Stimulated activated CD8-positive, alpha-beta memory T cell treated with anti-CD3 and anti-CD28 coated beads, Interleukin-4, amount 100 ng/mL, for 48 hours (primary cell): ENCODE measurements at regions not wholly inside any gene's neighbourhood (a gene's known extent, or its start where the extent isn't known, plus 50 kb on each side); places are given as distances from the start of the nearest gene placed in this dataset.
"Not testable (repeated sequence)": the region's sequence is repeated elsewhere in the genome, so short reads cannot be mapped to it uniquely, and the experiment has no call there.

Source experiments
- DNase-seq: peaks from one replicate; pipeline ENCODE4 v3.0.0-alpha.2; 2020

DNA sequence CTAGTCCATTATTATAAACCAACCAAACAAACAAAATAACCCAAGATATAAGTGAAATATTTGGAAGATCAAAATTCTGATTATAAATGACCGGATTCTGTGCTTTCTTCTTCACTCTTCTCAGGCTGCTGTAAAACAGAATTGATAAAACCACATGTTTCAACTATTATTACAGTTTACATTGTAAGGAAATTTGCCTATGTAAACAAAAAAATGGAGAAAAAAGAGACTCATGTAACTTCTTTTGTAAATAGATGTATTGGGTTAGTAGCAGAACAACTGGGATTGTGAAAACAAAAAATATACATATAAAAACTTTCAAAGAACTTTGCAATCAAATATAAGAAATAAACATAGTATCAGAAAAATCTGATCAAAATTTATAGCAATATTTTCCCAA, 295.2 kb upstream of the CCDC179 start:
- no peak for DNase-seq

DNA sequence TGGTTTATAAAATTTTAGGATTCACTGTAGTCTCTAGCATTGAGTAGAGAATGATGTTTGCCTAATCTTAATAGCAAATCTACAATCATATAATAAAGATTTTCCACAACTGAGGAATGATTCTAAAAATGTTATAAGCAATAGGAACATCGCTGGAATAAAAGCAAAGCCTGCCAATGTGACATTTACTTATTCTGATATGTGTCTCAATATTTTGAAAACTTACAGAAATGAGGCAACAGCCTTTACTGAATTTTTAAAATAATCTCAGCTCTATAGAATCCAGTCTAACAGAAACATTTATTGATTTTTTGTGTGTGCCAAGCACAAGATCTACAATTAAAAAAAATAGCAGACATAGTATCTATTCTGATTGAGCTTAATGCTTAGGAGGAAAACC, 303.7 kb upstream of the CCDC179 start:
- no peak for DNase-seq

DNA sequence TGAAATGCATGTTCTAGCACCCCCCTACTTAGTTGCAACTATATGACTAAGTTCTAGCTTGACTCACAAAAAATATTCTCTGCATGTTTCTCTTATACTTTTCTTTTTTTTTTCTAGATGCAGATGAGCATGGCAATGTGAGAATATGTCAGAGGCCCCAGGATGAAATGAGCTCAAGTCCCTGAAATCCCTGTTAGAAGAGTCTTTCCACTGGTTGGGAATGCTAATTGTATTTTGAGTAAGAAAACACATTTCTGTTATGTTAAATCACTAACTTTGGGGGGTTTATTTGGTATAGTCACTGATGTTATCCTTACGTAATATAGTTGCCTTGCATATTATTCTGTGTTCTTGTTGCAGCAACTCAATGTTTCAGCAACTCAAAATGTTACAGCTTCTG, 306.1 kb upstream of the CCDC179 start:
- DNase-seq = no peak

DNA sequence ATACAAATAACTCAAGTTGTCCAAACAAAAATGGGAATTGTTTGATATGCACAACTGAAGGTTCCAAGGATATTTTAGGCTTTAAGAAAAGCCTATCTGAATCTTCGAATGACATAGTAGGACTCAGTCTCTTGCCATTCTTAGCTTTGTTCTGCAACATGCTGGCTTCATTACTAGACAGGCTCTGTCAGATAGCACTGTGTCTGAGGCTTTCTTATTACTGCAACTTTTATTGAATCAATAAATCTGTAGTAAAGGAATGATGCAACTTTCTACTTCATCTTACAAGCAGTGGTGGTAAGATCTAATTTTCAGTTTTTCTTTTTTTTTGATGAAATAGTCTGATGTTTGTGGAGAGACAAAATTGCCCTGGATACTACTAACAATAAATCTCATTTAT, 319.3 kb upstream of the CCDC179 start:
- no peak for DNase-seq

DNA sequence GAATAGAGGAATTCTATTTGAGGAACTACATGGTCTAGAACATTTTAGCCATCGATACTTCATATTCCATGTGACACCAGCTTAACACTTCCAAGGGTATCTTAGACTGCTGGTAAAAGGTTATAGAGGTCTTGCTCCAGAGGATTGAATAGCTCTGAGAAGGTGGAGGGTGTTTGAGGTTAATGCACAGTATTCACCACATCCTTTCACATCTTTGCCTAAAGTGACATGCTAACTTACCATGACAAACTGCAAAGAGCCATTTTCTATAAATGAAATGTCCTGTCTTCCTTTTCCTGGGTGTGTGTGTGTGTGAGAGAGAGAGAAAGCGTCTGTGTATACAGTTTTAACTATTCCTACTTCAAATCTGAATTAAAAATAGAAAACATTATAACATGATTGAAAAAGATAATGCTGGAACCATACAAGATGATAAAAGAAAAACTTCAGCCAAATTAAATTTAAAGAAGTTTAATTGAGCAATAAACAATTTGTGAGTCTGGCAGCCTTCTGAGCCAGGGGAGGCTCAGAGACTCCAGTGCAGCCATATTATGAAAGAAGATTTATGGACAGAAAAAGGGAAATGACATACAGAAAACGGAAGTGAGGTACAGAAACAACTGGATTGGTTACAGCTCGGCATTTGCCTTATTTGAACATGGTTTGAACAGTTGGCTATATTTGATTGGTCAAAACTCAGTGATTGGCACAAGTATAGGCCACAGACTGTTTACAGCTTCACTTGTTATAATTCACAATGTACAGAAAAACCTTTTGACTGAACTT, 320.9 kb upstream of the CCDC179 start:
- no peak for DNase-seq

DNA sequence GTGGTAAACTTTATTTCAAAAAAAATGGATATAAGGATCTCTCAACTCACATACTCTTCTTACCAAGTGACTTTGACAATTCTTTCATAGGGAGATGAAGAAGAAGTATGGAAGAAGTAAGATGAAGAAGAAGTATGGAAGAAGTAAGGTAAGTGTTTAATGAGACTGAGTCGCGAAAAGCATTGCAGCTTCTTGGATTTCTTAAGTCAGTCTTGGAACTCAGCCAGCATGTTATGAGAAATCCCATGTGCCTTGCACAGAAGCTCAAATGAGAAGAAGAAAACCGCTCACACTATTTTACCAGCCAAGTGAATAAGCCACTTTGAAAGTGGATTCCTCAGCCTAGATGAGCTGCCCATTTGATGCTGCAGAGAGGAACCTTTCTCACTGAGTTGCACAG, 332.0 kb upstream of the CCDC179 start:
- DNase-seq = no peak

DNA sequence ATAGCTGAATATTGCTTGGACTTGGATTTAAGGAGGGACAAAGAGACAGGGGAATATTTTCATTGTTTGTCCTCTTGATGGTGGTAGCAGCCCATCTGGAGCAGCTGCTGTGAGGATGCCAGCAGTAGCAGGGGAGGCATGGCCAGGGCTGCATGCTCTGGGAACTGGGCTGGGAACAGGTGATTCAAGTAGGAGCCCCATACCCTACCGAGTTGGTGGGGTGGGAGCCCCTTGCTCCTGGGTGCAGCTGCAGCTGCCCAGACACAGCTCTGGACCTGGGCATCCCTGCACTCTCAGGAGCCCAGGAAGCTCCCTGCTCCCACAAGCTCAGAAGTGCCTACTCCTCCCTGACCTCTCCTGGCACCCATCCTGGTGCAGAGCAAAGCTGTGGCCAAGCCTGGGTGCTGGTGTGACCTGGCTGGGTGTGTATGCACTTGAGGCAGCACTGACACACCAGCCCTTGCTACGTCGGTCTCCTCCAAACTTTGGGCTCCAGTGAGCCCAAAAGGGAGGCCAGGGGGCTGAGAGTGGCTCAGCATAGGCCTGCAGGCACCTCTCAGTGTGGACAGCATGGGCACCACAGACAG, 341.8 kb upstream of the CCDC179 start:
- no peak for DNase-seq

DNA sequence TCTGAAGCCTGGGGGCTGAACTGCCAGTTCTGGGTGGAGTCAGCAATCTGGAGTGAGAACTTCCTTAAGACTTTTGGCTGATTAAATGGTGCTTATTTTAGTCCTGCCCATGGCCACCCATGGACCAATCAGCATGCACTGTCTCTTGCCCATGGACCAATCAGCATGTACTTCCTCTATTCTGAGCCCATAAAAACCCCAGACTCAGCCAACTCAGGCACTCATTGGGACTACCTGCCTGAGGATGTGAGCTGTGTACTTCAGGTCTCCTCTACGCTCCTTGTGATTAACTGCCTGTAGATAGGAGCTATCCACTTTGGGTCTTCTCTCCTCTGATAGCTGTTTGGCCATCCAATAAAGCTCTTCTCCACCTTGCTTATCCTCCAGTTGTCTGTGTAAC, 342.3 kb upstream of the CCDC179 start:
- no peak for DNase-seq

DNA sequence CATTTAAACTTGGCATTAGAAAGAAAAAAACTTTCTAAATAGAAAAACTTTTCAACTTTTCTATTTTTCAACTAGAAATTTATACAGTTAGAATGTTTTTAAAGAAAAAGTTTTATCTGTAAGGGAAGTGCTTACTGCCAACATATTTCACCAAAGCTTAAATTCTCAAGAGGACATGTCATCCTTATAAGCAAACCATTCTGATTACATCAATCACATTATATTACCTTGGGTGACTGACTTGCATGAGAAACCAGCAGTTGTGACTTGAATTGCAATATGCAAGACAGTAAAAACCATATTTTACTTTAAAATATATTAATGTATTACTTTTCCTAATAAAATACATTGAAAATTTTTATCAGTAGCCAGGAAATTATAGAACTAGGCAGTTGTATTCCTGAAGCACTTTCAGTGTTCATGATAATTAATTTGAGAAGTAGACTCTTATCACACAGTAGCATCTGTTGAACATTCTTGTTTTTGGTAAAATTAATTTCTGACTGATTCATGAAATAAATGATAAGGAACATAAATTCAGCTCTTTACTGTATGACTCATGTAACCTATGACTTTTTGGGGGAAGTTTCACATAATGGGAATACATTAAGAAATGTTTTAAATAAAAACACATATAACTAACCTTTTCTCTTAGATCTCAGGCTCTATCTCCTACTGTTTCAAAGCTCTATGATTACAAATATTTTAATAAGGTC, 345.0 kb upstream of the CCDC179 start:
- no peak for DNase-seq

DNA sequence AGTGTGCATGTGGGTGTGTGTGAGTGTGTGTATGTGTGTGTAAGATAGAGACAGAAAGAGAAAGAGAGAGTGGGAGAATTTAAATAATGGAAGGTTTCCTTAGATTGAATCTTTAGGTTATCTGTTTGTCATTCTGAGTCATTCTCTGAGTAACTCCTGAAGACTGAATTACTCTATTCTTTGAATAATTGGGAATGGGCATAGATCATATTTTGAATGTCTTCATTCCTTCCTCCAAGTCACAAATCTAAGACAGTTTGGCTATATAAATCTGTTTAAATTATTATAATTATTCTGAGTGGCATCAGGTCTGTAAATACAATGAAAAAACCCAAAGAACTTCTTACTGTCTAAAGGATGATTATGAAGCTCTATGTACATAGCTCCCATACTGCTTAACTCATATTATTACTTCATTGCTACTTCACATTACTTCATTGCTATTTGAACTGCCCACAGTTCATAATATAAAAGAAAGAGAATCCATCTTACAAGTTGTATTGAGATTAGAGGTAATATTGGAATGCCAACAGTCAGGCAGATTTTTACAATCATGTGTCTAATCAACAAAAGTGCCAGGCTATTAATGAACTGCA, 346.6 kb upstream of the CCDC179 start:
- no peak for DNase-seq

DNA sequence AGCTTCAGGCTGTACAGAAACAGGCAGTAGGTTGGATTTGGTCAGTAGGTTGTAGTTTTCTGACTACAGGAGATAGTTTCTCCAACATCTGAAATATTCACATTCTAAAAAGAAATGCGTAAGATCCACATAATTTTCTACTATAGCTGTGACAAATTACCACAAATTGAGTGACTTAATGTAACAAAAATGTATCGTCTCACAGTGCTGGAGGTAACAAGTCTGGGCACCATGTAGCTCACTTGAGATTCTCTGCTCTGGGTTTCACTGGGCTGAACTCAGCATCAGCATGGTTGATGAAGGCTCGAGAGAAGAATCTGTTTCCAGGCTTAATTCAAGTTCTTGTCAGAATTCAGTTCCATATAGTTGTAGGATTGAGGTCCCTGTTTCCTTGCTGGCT, 350.9 kb upstream of the CCDC179 start:
- DNase-seq = no peak

DNA sequence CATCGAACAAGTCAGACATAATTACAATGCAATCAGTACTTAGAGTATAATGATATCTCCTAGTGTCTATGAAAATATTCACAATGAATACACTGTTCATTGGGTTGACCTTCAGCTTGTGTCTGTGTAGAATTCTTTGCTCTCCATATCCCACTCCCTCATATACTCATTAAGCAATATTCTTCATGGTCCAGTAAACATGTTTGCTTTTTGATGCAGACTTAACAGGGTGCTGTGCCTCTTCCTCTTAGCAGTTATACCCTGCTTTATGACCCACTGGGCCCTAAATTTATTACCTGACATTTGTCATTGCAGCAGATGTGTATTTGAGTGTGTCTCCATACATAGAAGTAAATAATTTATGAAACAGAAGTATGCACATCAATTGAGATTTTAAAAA, 352.5 kb upstream of the CCDC179 start:
- DNase-seq = no peak

DNA sequence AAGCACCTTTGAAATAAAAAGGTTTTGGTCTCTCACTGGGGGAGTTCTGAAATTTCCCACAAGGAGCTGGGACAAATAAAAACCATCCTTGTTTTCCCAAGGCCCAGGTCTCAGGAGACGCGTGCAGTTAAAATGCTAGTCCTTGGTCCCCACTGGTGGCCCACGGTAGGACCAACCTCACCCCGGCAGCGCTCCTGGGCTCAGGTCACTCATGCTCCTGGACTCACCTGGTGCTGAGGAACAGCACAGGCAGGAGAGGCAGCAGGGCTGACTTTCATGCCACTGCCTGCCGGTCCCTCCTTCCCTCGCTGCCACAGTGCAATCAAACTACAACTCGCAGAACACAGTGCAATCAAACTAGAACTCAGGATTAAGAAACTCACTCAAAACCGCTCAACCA, 356.8 kb upstream of the CCDC179 start:
- DNase-seq = no peak

DNA sequence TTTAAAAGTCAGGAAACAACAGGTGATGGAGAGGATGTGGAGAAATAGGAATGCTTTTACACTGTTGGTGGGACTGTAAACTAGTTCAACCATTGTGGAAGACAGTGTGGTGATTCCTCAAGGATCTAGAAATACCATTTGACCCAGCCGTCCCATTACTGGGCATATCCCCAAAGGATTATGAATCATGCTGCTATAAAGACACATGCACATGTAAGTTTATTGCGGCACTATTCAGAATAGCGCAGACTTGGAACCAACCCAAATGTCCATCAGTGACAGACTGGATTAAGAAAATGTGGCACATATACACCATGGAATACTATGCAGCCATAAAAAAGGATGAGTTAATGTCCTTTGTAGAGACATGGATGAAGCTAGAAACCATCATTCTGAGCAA, 359.8 kb upstream of the CCDC179 start:
- not testable (repeated sequence) for DNase-seq

DNA sequence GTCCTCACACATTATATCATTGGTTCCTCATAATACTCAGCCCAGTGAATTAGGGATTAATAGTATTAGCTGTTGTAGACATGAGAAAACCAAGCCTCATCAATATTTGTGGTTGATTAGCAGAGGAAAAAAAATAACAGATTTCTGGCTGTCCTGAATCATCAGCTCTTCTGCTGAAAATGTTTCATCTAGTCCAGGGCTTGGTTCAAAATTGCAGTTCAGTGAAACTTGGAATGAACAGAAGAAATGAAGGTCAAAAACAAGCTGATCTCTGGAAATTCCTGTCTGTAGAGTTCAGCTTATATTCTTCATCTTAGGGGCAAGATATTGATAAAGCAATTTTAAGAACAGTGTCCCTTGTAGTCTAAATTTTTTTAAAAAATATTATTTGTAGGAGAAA, 361.1 kb upstream of the CCDC179 start:
- DNase-seq = no peak

DNA sequence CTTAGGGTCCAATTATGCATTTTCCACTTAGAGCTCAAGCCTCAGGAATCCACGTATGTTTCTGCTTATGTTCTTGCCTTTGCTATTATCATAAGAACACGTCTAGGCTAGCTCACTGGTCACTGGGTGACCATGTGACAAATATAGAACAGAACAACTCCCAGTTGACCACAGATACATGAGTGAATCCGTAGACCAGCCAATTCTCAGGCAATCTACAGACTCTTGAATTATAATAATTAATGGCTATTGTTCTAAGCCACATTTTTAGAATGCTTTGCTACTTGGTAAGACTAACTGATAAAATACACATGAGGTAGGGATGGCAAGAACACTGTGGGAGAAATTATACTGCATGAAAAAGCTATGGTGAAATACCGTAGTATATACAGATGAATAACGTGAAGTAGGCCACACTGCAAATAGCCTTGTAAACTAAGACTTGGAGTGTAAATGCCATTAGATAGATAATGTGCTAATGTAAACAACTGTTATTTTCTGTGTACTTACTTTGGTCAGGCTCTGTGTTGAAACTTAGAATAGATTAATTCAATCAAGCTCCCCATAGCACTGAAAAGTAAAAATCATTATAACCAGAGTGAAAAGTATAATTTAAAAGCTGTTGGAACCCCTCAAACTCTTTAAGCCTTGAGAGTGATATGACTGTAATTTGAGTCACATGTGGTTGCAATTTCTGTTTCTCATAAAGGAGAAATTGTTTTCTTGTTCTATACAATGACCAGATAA, 366.2 kb upstream of the CCDC179 start:
- DNase-seq = no peak

DNA sequence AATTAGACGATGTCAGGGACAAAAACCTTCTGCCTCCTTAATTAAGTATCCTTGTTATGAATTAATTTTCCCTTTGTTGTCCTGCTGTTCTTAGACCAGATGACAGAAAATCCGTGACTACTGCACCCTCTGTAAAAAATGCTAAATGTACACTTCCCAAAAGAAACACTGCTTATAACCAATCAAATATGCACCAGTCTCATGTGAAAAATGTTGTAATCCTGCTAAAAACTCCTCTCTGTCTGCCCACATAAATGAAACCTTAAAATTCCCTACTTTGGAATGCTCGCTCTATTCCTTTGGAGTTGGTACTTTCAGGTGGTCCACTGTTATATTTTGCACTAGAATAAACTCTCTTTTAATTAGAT, 366.8 kb upstream of the CCDC179 start:
- DNase-seq = no peak

DNA sequence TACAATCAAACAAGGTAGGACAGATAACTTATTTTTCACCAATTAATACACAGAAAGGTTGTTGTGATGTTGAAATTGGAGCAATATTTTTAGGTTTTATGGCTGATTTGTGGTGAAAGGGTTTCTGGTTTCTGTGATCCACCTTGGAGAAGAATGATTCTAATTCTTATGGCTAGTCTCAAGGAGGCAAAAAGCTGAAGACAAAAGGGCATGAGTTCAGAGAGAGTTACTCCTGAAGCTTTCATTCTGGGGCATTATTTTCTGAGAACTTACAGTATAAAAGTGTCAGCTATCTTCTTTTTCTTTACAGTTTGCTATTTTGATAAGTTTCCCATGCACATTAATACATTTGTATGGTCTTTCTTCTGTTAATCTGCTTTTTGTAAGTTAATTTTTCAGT, 372.4 kb upstream of the CCDC179 start:
- no peak for DNase-seq

DNA sequence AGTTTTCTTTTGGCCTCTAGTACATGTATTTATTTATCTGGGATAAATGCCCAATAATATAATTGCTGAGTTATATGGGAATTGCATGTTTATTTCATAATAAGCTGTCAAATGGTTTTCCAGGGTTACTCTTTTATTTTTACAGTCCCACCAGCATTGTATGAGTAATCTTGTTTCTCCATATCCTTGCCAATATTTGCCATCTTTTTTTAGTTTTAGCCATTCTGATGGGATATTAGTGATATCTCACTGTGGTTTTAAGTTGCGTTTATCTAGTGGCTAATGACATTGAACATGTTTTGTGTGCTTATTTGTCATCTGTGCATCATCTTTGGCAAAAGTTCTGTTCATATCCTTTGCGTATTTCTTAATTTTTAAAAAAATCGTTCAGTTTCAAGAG, 372.8 kb upstream of the CCDC179 start:
- no peak for DNase-seq

DNA sequence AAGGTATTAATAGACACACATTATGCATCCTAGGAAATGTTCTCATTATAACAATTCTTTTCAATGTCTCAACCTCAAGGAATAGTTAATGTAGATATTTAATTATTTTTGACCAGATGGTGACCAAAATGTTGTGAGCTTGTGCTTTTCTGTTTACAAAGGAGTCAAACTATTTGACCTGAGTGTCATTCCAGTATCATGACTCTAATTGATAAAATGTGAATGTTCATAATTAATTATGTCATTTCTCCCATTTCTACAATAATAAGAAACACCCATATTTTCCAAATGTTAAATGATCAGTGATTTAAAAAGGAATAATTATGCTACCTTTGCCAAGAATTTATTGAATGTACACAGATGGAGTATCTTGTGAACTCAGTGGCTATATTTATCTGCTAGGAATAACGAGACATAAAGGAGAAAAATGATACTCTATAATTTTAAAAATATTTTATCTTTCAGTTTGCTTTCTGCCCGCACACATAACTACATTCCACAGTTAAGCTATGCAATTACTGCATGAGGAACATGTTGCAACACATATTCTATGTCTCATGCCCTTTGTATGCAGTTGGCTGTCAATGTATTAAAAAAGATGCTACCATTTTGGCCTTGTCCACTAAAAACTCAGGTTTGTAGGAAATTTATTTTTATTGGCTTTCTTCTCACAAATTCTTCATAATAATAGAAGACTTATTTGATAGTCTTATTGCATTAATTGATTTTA, 376.7 kb upstream of the CCDC179 start:
- DNase-seq = no peak

DNA sequence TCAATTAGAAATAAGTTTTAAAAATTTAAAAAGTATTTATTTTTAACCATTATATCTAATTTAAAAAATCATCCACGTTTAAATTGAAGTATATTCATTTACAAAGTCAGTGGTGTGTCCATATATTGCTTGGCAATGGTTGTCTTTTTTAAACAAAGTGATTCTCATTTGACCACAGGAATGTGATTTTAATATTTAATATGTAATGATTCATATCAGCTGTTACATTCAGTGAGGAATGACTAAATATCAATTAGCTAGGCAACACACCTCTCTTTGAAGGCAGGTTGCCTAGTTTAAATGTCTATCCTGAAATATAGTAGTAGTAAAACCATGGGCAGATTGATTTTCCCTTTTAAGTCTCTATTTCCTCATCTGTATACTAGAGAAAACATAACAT, 392.2 kb upstream of the CCDC179 start:
- DNase-seq = no peak

DNA sequence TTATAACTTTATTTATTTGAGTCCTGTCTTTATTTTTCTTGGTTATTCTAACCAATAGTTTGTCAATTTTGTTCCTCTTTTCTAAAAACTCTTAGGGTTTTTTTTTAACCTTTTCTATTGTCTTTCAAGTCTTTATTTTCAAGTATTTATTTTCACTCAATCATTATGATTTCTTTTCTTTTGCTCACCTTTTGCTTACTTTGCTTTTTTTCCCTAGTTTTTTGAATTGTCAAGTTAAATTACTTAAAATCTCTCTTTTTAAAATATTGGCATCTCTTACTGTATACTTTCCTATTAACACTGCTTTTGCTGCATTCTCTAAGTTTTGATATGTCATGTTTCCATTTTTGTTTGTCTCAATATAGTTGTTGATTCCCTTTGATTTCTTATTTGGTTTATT, 396.8 kb upstream of the CCDC179 start:
- no peak for DNase-seq

DNA sequence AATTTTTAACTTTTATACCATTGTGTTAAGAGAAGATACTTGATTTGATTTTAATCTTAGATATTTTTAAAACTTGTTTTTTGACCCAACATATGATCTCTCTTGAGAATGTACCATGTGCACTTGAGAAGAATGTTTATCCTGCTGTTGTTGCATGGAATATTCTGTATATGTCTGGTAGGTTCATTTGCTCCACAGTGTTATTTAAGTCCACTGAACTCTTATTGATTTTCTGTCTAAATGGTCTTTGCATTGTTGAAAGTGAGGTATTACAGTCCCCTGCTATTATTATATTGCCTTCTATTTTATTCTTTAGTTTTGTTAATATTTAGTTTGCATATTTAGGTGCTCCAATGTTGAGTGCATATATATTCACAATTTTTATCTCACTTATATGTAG, 397.3 kb upstream of the CCDC179 start:
- no peak for DNase-seq
